Progenitor cell of endocrine pancreas (in vitro differentiated cells): ENCODE measurements at regions not wholly inside any gene's neighbourhood (a gene's known extent, or its start where the extent isn't known, plus 50 kb on each side); places are given as distances from the start of the nearest gene placed in this dataset.

ENCODE experiments used
- DNase-seq: peaks from one replicate; pipeline ENCODE4 v3.0.0; 2021; ENCODE audit warnings: low spot score; ENCODE audit not compliant: unreplicated experiment
- H3K27ac Mint-ChIP-seq: 2 replicates; pipeline ENCODE4 v1.8.0; 2021; ENCODE audit warnings: mild to moderate bottlenecking, moderate library complexity, mixed read lengths
- H3K27me3 Mint-ChIP-seq: 2 replicates; pipeline ENCODE4 v1.8.0; 2021; ENCODE audit warnings: mixed read lengths
- H3K36me3 Mint-ChIP-seq: 2 replicates; pipeline ENCODE4 v1.8.0; 2022; ENCODE audit warnings: mixed read lengths; ENCODE audit not compliant: insufficient read depth
- H3K4me1 Mint-ChIP-seq: 2 replicates; pipeline ENCODE4 v1.8.0; 2021; ENCODE audit warnings: low read depth, mixed read lengths
- H3K4me3 Mint-ChIP-seq: 2 replicates; pipeline ENCODE4 v1.8.0; 2021; ENCODE audit warnings: low read depth, mild to moderate bottlenecking, moderate library complexity, mixed read lengths
- H3K9me3 Mint-ChIP-seq: 2 replicates; pipeline ENCODE4 v1.8.0; 2021; ENCODE audit warnings: low read depth, mixed read lengths
- CTCF ChIP-seq: fragments of 200-600 bp; sonication (generic); IDR thresholded peaks from one replicate; pipeline ENCODE4 v1.5.0; 2021; ENCODE audit warnings: antibody characterized with exemption, mild to moderate bottlenecking; ENCODE audit not compliant: unreplicated experiment

GRCh38 chr4:66872661-66873060 lies 672.6 kb downstream of the CENPC start:
- no peaks in the 10 kb centered on the region for H3K27me3 Mint-ChIP-seq
- no peak overlapping the region for H3K27ac Mint-ChIP-seq
- no peaks in the 10 kb centered on the region for H3K9me3 Mint-ChIP-seq
- TF ChIP-seq CTCF, result no peak
- no peak for DNase-seq
- no peaks in the 10 kb centered on the region for H3K4me1 Mint-ChIP-seq
- no peaks in the 10 kb centered on the region for H3K36me3 Mint-ChIP-seq
- H3K4me3 Mint-ChIP-seq, result no peak overlapping the region

GRCh38 chr4:66863481-66863880 lies 681.8 kb downstream of the CENPC start:
- no peak overlapping the region for H3K4me3 Mint-ChIP-seq
- H3K27me3 Mint-ChIP-seq, result no peaks in the 10 kb centered on the region
- TF ChIP-seq CTCF, result no peak
- H3K36me3 Mint-ChIP-seq, result peaks cover 1% of the 10 kb centered on the region
- peaks cover 6% of the 10 kb centered on the region for H3K9me3 Mint-ChIP-seq
- no peak overlapping the region for H3K27ac Mint-ChIP-seq
- no peaks in the 10 kb centered on the region for H3K4me1 Mint-ChIP-seq
- no peak for DNase-seq

GRCh38 chr4:66855956-66856355 lies 689.3 kb downstream of the CENPC start:
- no peak overlapping the region for H3K4me3 Mint-ChIP-seq
- no peak for TF ChIP-seq CTCF
- H3K27ac Mint-ChIP-seq, result no peak overlapping the region
- no peak for DNase-seq
- H3K27me3 Mint-ChIP-seq, result peaks cover 3% of the 10 kb centered on the region
- H3K4me1 Mint-ChIP-seq, result peaks cover 4% of the 10 kb centered on the region
- peaks cover 2% of the 10 kb centered on the region for H3K9me3 Mint-ChIP-seq
- peaks cover under 1% of the 10 kb centered on the region for H3K36me3 Mint-ChIP-seq

- Mint-ChIP-seq H3K4me3 (no peak overlapping the region), H3K36me3 (no peaks in the 10 kb centered on the region), H3K27me3 (peaks cover 3% of the 10 kb centered on the region), H3K9me3 (no peaks in the 10 kb centered on the region), H3K4me1 (peaks cover 4% of the 10 kb centered on the region), H3K27ac (no peak overlapping the region)
- DNase-seq, result no peak
- no peak for TF ChIP-seq CTCF
Observed at GRCh38 chr4:66853845-66854244, 691.5 kb downstream of the CENPC start.

- H3K9me3 Mint-ChIP-seq, result no peaks in the 10 kb centered on the region
- H3K36me3 Mint-ChIP-seq, result no peaks in the 10 kb centered on the region
- no peak overlapping the region for H3K27ac Mint-ChIP-seq
- DNase-seq, result no peak
- peaks cover 4% of the 10 kb centered on the region for H3K4me1 Mint-ChIP-seq
- H3K27me3 Mint-ChIP-seq, result peaks cover 3% of the 10 kb centered on the region
- no peak overlapping the region for H3K4me3 Mint-ChIP-seq
- no peak for TF ChIP-seq CTCF
Observed at GRCh38 chr4:66852843-66853242, 692.5 kb downstream of the CENPC start.
